HG03565 (cell line): ENCODE measurements at regions not wholly inside any gene's neighbourhood (a gene's known extent, or its start where the extent isn't known, plus 50 kb on each side); places are given as distances from the start of the nearest gene placed in this dataset.
"Not testable (repeated sequence)": the region's sequence is repeated elsewhere in the genome, so short reads cannot be mapped to it uniquely, and the experiment has no call there.

Experiments
- ATAC-seq: cut with Tn5 transposase; IDR thresholded peaks from one replicate; pipeline ENCODE4 v1.9.1; 2021; ENCODE audit warnings: mild to moderate bottlenecking, moderate library complexity; ENCODE audit not compliant: unreplicated experiment

DNA sequence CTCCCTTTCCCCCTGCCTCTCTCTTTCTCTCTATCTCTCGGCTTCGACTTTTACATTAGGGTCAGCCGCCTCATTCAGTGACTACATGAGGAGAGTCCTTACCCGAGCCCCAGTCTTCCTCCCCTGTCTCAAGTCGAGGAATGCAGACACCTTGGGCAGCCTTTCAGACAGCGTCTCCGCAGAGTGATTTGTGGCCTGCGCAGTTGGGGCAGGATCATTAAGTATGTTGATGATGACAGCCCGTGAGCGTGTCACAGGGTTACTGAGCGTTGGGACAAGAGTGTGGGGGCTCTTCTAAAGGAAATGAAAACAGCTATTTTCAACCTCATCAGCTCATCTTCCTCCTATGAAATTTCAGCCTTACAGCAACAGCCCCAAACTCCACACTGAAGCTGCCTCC is 312.1 kb upstream of the GATB start:
- no peak for ATAC-seq

DNA sequence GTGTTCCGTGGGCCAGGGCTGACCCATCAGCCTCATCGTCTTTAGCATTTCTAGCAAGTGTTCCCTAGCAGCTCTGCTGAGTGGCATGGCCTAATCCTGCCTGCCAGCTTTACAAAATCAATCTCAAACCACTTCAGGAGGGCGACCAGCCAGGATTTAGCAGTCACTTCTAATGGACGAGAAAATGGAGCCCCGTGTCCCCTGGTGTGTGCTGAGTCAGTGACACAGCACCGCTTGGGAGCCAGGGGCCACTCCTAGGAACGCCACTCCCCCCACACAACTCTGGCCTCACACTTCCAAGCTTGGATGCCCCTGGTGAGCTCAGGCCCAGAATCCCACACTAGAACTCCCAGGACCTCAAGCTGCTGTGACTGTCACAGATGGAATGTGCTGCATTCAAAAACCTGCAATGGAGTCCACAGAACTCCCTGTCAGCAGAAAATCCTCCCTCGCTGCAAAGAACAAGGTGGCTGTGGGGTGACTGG is 311.2 kb upstream of the GATB start:
- no peak for ATAC-seq

DNA sequence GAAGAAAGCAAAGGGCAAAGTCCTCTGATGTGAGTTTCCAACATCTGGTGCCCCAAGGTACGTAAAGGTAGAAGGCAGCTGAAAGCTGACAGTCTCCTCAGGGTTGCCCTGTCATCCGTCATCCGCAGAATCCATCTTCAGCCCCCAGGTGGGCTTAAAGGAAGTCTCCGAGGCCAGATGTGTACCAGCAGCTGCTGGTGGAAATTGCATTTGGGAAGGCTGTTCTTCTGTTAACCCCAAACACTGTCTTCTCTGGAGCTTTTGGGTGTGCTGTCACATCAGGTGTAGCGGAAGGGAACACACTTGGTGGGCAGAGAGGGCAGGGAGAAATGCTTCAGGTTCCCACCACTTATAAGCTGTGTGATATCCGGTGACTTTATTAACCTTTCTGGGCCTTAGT is 310.0 kb upstream of the GATB start:
- no peak for ATAC-seq

DNA sequence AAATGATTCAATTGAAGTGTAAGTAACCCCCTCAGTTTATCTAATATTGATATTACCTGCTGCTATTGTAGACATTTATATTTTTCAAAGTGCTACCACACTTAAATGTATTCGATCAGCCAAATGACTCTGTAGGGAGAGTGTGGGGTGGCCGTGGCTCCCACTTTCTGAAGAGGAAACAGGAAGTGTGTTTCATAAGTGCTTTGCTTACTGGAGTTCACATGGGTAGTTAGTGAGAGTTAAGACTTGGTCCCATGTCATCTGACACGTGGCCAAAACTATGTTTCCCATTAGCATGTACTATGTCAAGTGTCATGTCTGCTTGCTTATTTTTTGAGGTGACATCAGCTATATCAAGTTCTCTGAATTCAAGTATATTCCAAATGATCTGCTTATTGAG is 308.1 kb upstream of the GATB start:
- ATAC-seq, result no peak

DNA sequence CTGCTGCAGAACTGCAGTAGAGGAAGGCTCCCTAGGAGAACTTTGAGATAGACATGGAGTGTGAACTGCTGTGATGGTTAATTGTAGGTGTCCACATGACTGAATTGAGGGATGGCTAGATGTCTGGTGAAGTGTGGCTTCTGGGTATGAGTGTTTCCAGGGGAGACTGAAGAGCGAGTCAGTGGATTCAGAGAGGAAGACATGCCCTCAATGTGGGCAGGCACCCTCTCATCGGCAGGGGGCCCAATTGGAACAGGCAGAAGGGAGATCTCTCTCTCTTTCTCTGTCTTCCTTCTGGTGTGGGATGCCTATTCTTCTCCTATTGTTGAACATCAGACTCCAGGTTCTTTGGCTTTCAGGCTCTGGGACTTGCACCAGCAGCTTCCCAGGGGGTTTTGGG is 304.7 kb upstream of the GATB start:
- ATAC-seq, result no peak

DNA sequence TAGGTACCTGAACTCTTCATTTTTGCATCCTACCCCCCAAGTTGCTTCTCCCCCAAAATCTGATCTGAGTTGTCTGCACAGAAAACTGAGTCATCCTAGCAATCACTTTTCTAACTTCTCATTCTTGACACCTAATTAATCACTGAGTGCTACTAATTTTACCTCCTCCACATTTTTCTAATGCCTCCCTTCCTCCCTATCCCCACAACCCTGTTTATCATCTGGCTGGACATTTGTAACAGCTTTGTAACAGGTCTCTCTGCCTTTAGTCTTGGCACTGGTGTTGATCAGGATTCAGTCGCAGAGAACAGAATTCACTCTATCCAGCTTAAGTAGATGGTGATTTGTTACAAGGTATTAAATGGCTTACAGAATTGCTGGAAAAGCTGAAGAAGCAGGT is 303.9 kb upstream of the GATB start:
- no peak for ATAC-seq

DNA sequence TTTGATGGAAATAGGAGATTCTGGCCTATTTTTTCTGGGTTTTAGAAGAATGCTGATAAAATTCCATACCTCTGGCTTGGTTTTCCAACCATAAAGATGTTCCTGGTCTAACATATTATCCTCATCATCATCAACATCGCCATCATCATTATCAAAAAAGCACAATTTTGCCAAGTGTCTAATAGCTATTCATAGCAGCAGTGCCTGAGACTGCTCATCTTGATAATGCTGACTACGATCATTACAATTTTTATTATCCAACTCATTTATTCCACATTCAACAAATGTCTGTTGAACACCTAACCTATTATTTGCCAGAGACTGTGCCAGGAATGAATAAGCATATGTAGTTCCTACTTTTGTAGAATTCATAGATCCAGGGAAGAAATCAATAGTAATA is 303.5 kb upstream of the GATB start:
- no peak for ATAC-seq

DNA sequence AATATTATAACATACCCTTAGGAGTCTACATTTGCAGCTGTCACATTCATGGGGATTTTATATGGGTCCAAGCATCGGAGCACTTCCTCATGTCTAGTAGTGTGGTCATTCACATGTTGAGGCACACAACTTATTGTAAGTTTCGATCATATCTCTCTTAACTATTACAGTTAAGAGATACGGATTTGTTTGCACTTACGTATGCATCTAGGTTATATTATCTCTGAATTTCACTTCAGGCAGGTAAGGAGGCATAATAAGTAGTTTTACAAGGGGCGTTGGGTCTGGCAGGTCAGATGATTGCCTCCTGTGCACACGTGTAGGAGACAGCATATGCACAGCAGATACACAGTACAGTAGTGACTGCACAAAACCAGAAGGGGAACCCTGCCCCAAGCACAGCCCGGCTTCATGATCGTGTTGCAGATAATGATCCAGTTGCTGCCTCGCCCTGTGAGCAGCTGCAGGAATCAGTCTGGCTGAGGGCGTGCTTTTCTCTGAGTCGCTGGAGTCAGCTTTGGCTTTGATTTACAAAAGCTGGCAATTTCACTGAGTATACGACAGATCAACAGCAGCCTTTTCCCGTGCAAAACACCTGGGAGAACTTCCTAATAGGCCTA is 302.9 kb upstream of the GATB start:
- ATAC-seq, result no peak

DNA sequence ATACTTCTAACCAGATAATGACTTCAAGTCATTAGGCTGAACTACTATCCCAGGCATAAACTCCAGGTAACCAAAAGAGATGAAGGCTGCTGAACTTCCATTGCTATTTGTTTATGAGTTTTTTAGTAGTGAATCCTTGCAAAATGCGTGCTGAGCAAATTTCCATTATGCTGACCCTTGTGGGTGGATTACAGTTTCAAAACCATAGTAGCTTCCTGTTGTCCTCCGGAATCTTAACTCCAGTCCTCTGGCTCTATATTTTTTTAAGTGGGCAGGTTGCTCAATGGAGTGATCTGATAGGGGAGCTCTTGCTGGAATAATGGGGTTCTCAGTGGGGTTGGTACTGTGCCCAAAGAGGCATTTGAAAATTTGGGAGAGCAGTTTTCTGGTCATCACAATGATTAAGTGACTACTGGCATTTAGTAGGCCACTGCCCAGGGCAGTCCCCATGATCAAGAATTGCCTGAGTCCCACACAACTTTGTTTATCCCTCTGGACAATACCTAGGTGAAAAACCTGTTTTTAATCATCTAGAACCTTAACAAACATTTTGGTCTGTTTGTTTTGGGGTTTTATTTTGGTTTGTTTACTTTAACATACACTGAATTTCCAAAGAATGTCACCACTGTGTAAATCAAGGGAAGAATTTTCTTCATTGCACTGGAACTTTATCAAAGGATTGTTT is 302.3 kb upstream of the GATB start:
- ATAC-seq, result no peak

DNA sequence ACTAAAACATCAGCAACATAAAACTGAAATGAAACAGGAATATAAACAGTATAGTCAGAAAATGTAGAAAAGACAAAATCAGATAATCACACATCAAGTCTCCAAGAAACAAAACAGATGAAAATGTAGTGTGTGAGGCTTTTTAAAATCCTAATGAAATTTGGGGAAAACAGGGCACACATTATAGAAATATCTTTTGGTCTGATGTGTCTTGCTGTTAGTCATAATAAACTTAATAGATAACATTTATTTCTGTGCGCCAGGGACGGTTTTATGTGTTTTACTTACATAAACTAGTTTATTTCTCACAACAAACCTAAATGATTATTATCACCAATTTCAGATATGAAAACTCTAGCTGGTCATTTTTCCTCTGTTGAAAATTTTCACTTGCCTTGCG is 293.9 kb upstream of the GATB start:
- ATAC-seq, result no peak

DNA sequence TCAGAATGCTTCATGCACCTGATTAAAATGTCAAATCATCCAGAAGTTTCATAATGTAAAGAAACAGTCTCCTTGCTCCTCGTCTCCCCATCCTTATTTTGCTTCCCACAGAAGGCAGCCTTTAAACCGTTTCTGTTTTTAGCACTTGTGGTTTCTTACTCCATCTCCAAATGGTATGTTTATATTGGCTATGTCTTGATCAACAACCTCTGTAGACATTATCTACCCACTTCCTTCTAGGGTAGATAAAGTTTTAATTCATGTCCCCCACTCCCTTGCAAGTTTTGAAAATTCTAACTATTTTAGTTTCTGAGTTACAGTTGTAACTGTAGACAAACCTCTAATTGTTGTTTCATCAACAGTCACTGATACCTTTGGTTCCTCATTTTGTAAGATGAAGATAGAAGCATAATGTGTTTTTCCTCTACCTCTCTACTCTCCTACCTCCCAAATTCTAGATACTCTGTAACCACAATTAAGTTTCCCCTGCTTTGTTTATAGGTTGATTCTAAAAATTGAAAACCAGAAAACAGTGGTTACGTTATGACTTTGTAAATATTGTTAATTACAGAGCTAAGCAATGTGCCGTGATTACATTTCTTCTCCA is 291.7 kb upstream of the GATB start:
- ATAC-seq, result no peak

DNA sequence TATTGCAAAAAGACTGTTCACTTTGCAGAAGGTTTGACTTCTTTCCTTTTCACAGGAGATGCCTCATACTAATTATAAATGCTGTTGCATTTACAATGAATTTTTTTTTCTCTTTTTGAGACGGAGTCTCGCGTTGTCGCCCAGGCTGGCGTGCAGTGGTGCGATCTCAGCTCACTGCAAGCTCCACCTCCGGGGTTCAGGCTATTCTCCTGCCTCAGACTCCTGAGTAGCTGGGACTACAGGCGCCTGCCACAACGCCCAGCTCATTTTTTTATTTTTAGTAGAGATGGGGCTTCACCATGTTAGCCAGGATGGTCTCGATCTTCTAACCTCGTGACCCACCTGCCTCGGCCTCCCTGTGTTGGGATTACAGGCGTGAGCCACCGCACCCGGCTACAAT is 290.5 kb upstream of the GATB start:
- ATAC-seq, result not testable (repeated sequence)

DNA sequence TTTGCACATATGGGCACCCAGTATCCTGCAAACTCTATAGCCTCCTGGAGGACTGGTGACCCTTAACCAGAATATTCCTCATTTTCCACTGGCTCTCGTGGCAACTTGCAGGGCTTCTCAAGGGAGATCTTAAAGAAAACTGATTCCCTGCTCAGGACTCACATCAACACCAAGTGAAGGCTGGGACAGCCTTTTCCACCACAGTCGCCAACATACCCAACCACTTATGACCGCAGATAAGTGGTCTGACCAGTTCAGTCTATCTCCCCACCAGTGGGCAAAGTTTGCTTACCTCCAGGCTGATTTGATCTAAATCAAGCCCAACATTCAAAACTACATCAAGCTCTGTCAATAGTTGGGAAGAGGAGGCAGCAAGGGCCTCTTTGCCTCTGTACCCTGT is 289.3 kb upstream of the GATB start:
- no peak for ATAC-seq

DNA sequence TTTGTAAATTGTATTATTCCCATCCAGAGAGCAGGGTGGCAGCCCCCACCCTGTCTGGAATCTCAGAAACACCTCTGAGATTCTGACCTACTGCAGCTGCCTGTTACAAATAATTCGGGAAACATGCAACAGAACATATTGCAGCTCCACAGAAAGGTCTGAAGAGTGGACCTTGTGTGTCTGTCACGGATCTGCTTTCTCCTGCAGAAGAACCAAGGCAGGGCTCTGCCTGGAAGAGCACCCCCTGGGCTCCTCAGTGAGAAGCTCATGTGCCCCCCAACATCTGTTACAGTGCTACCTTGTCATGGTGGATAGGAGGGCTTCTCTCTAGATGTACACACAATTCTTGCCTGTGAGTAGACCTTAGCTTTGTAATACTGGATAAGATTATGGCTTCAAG is 286.6 kb upstream of the GATB start:
- no peak for ATAC-seq

DNA sequence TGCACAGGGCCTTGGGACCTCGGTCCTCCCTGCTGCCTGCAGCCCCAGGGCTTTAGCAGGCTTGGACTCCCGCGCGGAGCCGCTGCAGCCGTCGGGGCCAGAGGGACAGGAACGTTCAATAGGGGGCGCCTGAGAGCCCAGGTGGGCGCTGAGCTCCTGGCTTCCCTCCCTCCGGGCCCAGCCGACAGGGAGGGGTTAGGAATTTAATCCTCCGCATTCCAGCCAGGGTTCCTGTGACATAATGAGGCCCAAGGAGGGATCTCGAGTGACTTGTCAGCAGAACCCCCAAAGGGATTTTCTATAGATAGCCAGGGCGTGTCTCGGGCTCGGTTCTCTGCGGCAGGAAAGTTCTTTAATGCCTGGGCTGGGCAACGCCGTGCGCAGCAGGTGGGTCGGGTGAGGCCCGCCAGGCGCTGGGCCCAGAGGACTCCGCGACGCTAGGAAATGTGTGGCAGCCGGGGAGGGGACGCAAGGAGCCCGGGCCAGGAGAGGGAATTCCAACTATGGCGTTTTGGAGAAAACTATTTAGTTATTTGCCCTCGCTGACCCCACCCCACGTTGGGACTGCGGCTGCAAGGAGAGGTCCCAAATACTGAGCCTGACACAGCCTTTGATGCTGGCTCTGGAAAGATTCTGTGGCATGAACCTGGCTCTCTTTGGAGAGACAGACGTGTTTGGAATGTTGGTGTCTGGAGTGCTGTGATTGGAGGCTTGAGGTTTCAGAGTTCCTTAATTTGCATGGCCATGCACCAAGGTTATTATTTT is 285.2 kb upstream of the GATB start:
- no peak for ATAC-seq

DNA sequence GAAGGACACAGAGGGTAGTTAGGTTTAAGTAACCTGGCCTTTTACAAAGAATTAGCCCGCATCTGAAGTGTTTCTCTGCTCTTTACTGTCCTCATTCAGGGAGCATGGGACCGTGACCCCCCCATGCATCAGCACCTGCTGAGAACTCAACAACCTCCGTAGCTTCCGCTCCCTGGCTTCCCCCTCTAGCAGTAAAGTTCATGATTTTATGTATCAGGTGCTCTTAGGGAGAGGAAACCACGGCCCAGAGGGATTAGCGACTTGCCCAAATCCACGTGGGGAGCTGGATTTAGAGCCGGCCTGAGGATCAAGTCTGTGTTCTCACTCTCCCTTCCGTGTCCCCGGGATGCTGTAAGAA is 284.6 kb upstream of the GATB start:
- no peak for ATAC-seq

DNA sequence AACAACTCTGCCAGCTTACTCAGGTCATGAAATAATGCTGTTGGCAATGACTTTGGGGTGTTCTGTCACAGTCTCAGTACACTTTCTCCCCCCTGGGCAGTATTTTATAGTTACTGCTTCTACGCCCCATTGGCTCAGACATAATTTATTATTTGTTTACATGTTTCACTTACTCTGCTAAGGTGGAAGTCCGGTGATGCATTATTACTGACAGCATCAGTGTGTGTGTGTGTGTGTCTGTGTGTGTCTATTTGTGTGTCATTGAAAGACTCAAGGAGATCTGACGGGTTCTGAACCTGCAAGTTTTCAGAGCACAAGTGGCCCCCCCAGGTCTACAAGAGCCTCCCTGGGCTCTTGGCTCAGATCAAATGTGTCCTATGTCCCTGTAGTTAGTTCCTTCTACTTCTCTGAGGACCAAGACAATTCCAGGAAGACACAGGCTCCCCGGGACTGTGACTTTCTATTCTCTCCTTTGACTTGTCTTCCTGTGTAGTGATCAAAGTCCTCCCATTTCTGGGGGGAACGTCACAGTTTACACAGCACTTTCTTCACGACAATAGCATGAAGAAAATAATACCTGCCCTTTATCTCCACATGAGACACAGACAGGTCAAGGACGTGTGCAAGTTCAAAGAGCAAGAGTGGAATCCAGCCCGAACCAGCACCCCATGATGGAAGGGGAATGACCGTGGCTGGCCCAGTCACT is 283.7 kb upstream of the GATB start:
- no peak for ATAC-seq

DNA sequence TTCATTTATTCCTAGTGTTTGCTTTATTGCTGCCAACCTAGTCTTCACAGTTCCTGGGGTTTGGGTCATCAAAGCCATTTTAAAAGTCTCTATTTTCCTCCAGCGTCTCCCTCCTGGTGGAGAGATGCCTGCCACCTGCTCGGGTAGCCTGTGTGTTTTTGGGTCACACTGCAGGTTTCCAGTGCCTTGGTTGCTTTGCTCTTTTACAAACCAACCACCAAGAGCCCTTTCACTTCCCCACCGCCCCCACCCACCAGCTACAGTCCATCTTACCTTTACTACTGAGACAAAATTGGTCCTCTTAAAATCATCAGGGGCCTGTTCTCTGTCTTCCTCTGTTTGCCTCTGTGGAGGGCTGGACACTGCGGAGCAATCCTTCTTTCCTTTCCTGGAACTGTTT is 280.5 kb upstream of the GATB start:
- no peak for ATAC-seq

DNA sequence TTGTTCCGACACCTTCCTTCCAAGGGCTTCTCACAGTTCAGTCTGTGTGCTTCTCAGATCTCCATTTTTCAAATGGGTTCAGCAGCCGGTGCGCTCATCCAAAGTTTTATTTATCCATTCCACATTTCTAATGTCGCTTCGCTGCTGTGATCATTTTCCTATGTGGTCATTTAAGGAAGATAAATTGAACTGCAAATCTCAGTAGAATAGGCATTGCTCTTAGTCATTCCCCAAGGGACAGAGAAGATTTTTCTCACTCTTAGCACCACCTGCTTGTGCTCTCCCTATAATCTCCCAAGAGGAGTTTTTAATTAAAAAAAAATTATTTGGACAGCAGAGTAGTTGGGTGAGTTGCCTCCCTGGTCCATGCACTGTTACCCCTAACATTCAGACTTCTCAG is 278.9 kb upstream of the GATB start:
- no peak for ATAC-seq

DNA sequence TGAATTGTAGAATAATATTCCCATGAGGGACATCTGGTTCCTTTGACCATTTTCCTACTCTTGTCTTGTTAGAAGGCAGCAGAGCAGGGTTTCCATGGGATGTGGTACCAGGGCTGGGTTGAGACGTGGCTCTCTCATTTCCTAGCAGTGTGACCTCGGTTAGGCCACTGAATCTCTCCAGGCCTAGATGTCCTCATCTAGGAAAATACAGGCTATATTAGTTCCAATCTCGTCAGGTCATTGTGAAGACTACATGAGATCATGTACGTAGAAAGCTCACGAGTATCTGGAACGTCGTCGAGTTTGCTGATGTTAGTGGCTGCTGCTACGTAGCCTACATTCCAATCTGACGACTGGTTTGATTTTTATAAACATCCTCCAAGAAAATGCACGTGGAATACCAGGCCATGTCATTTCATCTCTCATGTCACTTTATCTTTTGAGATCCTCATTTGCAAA is 278.2 kb upstream of the GATB start:
- no peak for ATAC-seq

DNA sequence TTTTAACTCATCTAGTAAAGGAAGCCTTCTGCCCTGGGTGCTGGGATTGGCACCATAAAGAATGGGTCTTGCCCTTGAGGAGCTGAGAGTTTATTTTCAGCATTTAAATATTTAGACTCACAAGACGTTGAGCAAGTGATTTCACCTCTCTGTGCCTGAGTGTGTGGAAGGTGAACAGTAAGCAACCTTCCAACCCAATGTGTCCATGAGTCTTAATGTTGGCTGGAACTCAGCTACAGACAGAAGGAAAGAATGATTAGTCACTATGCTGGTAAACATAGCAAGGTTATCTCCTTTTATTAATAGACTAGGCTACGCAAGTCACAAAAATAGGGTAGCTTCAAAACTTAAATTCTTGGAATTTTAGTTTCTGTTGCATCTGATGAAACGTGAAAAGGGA is 277.4 kb upstream of the GATB start:
- no peak for ATAC-seq
